COLO829 (cell line): ENCODE measurements at regions not wholly inside any gene's neighbourhood (a gene's known extent, or its start where the extent isn't known, plus 50 kb on each side); places are given as distances from the start of the nearest gene placed in this dataset.

Source experiments
- DNase-seq: peaks from one replicate; pipeline ENCODE4 v3.0.0; 2012; ENCODE audit warnings: low spot score

DNA sequence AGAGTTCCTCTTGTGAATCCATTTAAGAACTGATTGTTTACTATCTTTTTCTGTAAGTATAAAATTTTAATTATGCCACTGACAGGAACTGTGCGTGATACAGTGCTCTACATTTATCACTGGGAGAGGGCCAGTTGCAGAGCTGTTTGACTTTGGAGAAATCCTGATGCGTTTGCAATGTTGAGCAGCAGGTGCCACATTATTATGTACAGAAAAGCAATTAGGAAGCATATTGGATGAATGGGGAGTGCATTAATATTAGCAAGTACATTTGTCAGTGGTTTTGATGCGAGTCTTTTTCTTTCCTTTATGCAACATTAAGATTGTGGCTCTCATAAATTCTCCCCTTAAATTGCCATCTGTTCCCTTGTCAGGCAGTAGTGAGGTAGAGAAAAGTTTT, 302.3 kb upstream of the FANCL start:
- no peak for DNase-seq

DNA sequence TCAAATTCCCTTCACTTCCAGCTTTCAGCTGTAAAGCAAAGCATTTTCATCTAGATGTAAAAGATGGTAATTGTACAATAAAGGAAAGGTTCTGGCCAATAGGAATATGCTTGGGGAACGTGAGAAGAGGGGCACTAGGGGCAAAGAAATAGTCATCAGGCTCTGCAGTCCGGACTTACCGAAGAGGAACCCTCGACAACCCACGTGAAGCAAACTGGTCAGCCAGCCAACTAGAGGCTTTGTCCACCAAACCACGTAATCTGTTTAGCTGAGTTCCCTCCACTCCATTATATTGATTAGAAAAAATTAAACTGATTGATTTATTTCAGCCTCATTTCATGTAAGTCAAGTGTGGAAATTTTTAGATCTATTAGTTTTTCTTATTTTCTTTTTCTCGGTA, 300.4 kb upstream of the FANCL start:
- DNase-seq = no peak

DNA sequence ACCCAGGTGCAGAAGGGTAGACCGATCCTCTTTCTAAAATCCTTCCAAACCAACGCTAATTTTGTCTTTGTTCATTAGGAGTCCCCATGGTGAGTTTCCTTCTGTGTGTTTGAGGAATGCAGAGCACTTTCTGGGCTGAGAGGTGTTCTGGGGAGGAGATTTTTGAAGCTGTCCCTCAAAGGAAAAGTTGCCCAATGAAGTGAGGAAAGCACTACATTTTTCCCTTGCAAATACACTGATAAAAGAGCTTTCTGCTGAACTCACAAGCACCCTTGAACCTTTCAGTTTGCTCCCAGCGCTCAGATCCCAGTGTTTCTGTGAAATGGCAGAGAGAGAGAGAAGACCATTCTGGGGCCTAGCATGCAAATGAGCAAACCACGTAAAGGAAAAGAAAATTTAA, 299.6 kb upstream of the FANCL start:
- DNase-seq = no peak

DNA sequence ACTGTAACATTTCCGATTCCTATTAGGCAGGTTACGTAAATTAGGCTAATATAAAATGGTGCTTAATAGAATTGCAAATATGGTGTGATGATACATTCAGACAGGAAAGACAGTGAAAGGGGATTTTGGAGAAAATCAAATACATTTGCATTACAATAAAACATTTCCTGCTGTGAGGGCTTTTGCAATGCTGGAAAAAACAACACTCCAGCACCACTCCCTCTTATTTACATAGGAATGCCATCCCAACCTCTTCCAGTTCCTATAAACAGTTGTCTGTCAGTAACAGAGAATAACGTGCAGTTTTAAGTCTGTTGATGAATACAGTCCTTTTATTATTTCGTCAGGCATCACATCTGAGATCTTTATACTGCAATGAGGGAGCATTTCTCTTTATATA, 298.8 kb upstream of the FANCL start:
- peak; percentile 89 for DNase-seq

DNA sequence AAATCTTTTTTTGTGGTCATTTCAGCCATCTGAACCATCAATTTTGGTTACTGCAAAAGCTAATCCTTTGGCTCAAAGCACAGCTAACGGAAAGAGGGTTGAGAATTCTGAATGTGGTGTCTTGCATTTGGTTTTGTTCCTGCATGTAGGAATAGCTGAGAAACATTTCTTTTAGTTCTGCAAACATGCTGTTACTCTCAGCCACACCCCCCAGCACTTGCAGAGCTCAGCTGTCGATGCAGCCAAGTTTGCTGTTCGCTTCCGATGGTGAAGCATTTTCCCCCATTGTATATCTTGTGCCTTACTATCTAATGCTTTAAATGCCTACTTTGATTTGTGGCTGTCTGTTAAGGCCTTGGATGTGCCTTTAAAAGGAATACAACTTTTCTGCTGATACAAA, 294.9 kb upstream of the FANCL start:
- no peak for DNase-seq

DNA sequence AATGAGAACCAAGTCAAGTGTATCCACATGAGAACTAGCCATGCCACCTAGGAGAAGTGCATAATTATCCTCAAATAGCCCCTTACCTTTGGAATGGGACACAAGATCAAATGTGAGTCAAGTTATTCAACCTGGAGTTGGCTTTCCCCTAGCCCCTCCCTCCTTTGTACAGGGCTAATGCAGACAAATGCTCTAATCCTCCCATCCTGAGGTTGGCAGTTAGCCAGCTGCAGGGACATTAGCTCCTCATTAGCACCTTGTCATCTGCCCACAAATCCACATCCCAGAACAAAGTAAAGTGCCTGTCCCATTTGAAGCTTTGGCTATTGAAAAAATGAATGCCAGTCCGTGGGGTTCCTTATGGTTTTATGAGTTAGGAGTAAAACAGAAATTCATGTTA, 294.1 kb upstream of the FANCL start:
- no peak for DNase-seq

DNA sequence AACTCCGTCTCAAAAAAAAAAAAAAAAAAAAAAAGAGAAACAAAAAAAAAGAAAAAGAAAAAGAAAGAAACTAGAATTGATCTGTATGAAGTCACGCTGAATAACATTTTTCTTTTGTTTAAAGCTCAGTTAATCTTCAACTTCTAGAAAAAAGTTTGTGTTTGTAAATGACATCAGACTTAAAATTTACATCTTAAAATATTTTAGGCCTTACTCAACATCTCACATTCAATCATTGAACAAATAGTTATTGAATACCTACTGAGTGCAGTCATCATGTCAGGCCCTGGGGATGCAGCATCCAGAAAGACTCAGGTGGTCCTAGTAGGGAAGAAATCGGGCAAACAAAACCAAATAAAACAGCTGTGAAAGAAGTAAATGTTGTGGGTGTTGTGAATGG, 292.3 kb upstream of the FANCL start:
- no peak for DNase-seq

DNA sequence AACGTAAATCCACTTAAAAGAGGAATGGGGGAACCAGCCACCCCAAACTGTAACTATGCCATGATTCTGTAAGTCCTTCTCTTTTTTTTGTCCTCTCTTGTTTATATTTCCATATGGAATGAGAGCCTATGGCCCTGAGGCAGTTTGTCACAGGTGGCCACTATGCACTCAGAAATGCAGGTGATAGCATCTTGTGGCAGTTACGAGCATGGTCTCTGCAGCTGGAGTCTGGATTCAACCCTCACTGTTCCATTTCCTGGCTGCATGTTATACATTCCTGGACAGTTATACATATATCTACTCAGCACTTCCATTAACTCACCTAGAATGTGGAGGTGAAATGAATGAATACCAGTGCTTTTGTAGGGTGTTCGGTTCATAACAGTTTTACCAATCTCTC, 291.5 kb upstream of the FANCL start:
- no peak for DNase-seq

DNA sequence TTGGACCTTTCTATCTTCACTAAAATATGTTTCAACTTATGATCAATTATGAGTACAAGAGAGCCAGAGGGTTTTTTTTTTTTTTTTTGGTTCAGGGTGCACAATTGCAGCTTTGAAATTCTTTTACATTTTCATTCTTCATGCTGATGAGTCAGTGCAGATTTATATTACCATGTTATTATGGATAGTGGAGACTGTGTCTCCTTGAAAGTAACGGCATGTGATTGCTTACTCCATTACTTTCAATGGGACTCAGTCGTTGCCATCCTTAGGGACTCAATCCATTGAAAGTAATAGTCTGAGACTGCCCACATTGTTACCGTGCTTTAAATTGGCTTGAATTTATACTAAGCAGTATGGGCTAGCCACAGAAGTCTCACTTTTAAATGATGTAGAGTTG, 286.5 kb upstream of the FANCL start:
- DNase-seq = peak; percentile 59

DNA sequence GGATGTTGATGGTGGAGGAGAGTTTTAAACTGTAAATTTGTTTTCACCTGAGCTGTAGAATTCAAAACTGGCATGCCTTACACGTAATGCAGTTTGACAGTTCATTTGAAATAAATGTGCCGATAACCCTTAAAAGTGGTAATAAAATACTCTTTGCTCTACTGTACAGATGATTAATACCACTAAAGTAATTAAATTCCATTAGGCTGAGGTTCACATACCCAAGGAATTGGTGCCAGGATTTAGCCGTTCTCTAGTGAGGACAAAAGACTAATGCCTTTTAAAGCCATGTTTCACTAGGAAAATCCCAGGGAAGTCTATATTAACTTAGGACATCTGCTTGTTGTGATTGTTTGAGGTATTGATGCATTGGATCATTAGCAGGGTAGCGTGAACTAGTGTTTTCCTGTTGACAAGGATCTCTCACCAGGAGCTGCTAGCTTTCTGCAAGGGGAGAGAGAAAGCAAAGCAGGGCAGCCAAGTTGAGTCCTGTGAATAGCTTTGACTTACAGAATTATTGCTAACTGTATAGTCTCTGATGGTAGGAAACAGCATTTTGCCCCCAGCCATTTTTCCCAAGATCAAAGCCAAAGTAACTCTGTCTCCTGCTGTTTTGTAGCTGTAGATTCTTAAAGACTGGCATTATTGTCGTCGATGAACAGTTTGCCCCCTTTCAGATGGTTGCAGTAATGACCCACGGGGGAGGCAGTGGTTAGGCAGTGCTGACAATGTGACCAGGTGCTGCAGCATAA, 280.9 kb upstream of the FANCL start:
- peak; percentile 17 for DNase-seq

DNA sequence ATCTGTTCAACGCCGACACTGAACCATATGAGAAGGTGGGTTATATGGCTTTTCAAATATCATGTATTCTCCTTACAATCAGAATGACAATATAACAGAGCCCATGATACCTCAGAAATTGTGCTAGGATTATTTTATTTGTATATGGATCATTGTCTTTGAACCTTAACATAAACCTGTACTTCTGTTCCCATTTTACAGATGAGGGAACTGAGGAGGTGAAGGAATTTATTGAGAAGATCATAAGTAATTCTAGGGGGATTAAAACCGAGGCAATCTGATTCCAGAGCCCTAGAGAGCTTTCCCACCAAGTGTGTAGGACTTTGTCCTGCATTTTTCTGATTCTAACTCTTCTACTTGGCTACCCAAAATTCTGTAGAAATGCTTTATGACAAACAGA, 279.8 kb upstream of the FANCL start:
- DNase-seq = no peak

DNA sequence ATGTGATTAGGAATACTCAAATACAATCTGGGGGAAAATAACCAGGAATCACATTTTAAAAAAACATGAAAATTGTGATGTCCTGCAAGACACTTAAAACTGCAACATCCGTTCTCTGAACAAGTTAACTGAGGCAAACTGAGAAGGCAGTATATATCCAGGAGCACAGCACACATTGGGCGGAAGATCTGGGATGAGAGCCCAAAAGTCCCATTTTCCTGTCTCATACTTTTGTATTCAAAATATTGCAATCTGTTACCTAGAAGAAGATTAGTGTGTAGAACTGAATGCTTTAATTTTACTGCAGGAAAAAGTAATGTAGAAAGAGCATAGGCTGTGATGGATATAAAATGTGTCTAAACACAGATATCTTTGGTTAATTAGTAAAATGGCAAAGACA, 276.8 kb upstream of the FANCL start:
- DNase-seq = no peak

DNA sequence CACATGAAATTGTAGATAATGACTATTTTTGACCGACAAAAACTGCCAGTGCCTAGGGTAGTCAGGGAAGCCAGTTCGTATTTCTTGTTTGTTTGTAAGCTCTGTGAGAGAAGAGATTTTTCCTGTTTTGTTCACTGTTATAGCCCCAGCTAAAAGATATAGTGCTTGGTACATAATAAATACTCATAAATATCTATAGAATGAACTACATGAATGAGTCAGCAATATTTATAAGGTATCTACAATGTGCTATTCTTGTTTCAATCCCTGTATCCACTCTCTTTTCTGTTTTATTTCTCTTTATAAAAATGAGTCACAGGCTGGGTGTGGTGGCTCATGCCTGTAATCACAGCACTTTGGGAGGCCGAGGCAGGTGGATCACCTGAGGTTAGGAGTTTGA, 275.6 kb upstream of the FANCL start:
- DNase-seq = no peak

DNA sequence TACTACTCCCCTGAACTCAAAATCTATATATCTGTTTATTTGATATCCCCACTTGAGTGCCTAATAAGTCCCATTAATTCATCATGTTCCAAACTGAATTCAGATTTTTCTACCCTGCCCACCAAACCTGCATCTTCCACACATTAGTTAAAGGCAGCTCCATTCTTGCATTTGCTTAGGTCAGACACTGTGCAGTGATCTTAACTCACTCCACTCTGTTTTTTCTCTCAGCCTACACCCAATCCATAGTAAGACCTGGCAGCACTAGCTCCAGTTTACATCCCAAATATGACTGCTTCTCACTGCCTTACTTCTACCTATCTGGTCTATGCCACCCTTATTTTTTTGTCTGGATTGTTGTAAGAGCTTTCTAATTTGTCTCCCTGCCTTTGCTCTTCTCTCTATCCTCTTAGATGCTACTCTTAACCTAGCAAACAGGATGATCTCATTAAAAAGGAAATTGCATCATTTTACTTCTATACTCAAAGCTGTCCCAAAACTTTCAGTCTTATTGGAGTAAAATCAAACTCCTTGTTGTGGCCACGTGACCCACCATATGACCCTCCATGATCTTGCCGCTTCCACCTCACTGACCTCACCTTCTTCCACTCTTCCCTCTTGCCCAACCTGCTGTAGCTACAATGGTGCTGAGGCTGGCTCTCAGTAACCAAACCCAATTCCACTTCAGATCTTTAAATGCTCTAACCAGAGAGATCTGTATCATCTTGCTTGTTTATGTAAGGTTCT, 274.9 kb upstream of the FANCL start:
- no peak for DNase-seq

DNA sequence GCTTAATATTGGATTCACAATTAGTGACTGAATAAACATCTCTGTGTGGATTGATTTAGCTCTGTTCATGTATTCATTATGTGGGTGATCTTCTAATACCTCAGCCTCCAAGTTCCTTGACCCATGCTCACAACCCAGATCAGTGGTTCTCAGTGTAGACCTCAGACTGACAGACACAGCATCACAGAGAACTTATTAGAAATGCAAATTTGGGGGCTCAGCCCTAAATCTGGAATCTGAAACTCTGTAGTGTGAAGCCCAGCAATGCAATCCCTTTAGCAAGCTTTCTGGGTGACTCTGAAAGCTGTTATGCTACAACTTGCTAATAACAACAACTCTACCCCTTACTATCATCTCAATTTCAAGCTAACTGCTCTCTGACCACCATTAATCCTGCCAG, 273.1 kb upstream of the FANCL start:
- no peak for DNase-seq

DNA sequence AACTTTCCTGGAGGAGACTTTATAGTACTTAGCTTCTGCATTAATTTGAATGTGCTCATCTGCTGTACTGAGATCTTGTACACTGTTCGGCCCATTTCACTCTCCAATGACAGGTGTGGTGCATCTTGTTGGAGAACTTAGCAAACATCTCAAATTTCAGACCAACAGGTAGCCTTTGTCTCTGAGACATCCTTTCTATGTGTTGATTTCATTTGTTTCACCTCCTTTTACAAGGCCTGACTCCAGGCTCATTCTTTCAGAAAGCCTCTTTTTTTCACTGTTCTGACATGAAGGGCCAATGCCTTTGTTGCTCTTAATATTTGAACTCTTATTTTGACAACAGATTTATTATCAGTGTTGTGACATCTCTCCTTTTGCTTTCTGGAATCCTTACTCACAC, 271.8 kb upstream of the FANCL start:
- DNase-seq = no peak

DNA sequence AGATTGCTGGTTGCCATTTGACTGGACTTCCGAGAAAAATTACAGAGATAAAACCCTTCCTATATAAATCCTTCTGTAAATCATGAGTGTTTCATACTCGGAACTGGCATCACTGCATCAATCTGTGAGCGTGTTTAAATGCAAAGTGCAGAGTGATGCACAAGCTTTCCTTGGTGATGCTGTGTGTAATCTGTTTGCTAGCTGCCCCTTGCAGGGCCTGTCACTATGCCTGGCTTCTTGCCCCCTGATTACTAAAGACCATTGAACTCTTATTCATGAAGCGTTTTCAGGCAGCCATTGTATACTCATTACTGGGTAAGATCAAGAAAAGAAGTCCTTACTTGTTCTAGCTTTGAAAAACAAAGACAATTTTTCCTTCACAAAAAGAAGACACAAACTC, 266.9 kb upstream of the FANCL start:
- DNase-seq = no peak

DNA sequence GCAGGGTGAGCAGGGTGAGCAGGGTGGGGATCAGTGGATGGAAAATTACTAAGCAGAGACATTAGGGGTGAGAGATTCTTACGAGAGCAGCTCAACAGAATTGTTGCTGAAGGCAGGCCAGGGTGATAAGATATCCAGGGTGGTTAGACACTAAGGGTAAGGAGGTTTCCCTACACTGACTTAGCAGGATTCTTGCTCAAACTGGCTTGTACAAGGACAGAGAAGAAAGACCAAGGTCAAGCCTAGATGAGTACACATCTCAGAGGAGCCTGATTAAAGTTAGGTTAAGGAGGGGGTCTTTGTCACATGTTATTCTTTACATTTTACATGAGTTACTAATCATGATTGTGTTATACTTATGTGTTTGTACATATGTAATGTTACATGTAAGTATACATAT, 262.8 kb upstream of the FANCL start:
- no peak for DNase-seq

DNA sequence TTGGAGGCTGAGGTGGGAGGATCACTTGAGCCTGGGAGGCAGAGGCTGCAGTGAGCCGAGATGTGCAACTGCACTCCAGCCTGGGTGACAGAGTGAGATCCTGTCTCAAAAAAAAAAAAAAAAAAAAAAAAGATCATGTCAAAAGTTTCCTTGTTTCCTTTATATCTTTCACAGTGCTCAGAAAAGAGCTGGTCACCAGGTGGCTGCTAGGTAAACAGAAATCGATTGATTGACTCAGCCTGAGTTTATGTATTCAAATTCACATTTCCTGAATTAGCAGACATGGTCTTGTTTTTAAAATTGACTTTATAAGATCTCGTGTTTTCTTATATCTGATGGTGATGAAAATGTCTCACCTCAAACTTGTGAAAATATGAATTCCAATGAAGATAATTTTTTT, 261.8 kb upstream of the FANCL start:
- no peak for DNase-seq

DNA sequence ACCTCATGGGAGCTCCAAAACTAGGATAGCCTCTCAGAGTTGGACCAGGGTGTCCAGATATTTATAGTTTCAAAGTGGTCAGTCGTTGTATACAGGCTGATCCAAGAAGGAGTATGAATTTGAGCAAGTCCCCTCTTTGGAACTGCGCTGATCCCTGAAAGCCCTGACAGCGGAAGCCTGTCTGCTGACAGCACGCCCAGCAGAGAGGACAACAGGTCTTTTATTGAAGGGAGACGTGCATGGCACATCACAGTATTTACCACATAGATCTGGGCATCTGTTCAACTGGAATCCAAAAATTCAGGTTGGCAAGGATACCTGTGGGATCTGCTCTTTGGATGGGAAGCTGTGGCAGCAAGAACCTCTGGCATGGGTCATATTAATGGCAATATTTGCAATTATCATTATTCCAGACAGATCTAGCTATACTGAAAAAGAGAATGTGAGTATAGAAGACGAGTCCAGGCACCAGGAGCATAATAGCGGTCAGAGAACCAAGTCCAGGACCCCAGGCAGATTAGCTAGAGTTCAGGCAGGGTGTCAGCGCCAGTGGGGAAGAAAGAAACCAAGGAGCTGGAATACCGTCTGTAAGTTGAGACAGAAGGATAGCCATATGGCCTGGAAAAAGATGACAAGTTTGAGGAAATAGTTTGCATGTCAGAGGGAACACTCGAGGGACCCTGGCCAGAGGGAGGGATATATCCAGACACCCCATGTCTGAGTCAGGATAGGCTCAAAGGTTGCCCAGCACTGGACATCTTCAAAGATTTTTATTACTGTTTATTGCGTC, 260.4 kb upstream of the FANCL start:
- DNase-seq = no peak

DNA sequence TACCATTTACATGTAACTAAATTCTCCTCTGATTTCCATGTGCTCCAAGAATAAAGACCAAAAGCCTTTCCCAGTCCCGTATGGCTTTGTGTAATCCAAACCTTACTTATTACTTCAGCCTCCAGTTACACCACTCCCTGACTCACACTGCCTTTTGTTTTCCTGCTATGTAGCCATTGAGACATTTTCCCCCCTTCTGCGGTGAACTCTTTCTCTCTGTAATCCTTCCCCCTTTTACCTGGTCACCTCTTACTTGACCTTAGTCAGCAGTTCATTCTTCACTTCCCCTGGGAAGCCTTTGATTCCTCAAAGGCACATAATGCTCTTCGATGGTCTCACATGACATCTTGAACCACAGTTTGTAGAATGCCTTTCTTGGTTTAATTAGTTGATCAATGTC, 256.0 kb upstream of the FANCL start:
- DNase-seq = no peak

DNA sequence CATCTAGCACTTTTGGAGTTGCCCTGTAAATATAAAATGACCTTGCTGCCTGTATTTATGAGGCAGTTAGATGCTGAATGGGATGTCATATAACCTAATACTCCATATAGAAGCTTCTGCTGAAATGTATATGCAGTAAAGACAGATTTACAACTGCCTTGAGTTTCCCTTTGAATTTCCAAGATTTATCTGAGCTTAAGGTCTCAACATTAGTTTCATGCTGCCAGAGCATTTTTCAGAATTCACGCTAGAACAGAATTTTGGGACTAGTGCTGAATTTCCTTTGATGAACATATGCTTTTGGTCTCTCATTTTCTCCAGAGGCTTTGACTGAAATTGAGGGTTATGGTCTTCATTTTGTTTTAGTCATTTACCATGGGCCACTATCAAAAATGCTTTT, 254.7 kb upstream of the FANCL start:
- DNase-seq = no peak

DNA sequence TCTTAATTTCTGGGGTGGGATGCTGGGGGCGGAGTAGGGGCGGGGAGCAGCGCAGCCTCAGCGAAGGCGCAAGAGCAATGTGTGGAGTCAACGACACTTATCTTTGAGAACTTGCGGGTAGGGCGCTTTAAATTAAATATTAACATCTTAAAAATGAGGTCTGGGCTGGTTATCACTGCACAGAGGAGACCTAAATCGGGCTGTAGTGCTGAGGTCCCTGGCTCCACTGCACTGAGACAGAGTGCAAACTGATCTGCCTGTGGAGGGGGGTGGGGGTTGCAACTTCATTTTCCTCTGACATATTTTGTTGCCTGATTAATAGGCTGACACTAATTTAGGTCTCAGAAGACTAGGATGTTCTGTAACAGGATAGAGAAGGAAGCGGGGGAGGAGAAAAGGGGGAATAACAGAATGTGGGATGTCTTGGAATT, 253.0 kb upstream of the FANCL start:
- no peak for DNase-seq
